Esophagus (tissue), 2 donors: ENCODE measurements at regions not wholly inside any gene's neighbourhood (a gene's known extent, or its start where the extent isn't known, plus 50 kb on each side); places are given as distances from the start of the nearest gene placed in this dataset.
"Not testable (repeated sequence)": the region's sequence is repeated elsewhere in the genome, so short reads cannot be mapped to it uniquely, and the experiment has no call there.

ENCODE experiments used
- H3K27ac ChIP-seq, 2 donors: one replicate each; pipeline ENCODE4 v1.5.1; 2013; ENCODE audit warnings: low read depth in 2 of 2, mild to moderate bottlenecking in 2 of 2, inconsistent platforms in 1 of 2, low read length in 1 of 2, moderate library complexity in 1 of 2
- H3K27me3 ChIP-seq, 2 donors: one replicate each; pipeline ENCODE4 v1.6.1; 2013; ENCODE audit warnings: low read length in 2 of 2, control low read depth in 1 of 2, mild to moderate bottlenecking in 1 of 2; ENCODE audit not compliant: insufficient read depth in 2 of 2, control insufficient read depth in 1 of 2
- H3K36me3 ChIP-seq, 2 donors: one replicate each; pipeline ENCODE4 v1.6.1; 2013; ENCODE audit warnings: low read length in 1 of 2; ENCODE audit not compliant: control insufficient read depth in 2 of 2, insufficient read depth in 2 of 2
- H3K4me1 ChIP-seq, 2 donors: one replicate each; pipeline ENCODE4 v1.6.1; 2013; ENCODE audit warnings: low read length in 1 of 2; ENCODE audit not compliant: control insufficient read depth in 2 of 2, insufficient read depth in 2 of 2
- H3K4me3 ChIP-seq, 2 donors: one replicate each; pipeline ENCODE4 v1.5.1; 2013; ENCODE audit warnings: low read length in 2 of 2, mild to moderate bottlenecking in 2 of 2, low read depth in 1 of 2, moderate library complexity in 1 of 2
- H3K9me3 ChIP-seq, 2 donors: one replicate each; pipeline ENCODE4 v1.6.1; 2013; ENCODE audit warnings: mild to moderate bottlenecking in 2 of 2, low read depth in 1 of 2, low read length in 1 of 2, moderate library complexity in 1 of 2; ENCODE audit not compliant: control insufficient read depth in 2 of 2, insufficient read depth in 1 of 2
- WGBS, 2 donors: extraction: QIAGEN DNeasy Blood & Tissue Kit; methylation state at CpG; one replicate each; pipeline ENCODE4 v1.1.7; 2013; 5-methylcytosine and 5-hydroxymethylcytosine counted together
- donor health status: healthy with polysubstance abuse.
- donor health status: Bipolar disorder and iron deficiency.

GRCh38 chr3:159253860-159254259 is 452.0 kb downstream of the MFSD1 start:
- Histone ChIP-seq H3K4me1 (no peaks in the 10 kb centered on the region), H3K27ac (no peak overlapping the region), H3K27me3 (no peaks in the 10 kb centered on the region), H3K4me3 (no peak overlapping the region), H3K9me3 (no peaks in the 10 kb centered on the region), H3K36me3 (no peaks in the 10 kb centered on the region)
- 57 to 66% methylated on average over 1 of the region's 1 CpG for WGBS, 2 donors

GRCh38 chr3:159257954-159258353 is 456.1 kb downstream of the MFSD1 start:
- WGBS, 2 donors: 82 to 83% methylated on average over 4 of the region's 4 CpGs
- Histone ChIP-seq H3K27me3 (no peaks in the 10 kb centered on the region), H3K4me1 (no peaks in the 10 kb centered on the region), H3K36me3 (no peaks in the 10 kb centered on the region), H3K27ac (no peak overlapping the region), H3K9me3 (no peaks in the 10 kb centered on the region), H3K4me3 (no peak overlapping the region)

GRCh38 chr3:159258934-159259333 is 457.1 kb downstream of the MFSD1 start:
- no peaks in the 10 kb centered on the region for H3K9me3 ChIP-seq
- no peaks in the 10 kb centered on the region for H3K36me3 ChIP-seq
- WGBS, 2 donors: 45 to 65% methylated on average over 2 of the region's 2 CpGs

GRCh38 chr3:159260049-159260662 is 458.3 kb downstream of the MFSD1 start:
- no peaks in the 10 kb centered on the region for H3K4me1 ChIP-seq
- no peak overlapping the region for H3K27ac ChIP-seq
- 23 to 30% methylated on average over 5 of the region's 5 CpGs for WGBS, 2 donors
- no peak overlapping the region for H3K4me3 ChIP-seq
- H3K27me3 ChIP-seq: no peaks in the 10 kb centered on the region
- H3K36me3 ChIP-seq: no peaks in the 10 kb centered on the region
- H3K9me3 ChIP-seq: no peaks in the 10 kb centered on the region

More at GRCh38 chr3:159258934-159259333, 457.1 kb downstream of the MFSD1 start:
- H3K27me3 ChIP-seq: no peaks in the 10 kb centered on the region
- H3K4me3 ChIP-seq: no peak overlapping the region
- H3K27ac ChIP-seq: no peak overlapping the region
- H3K4me1 ChIP-seq: no peaks in the 10 kb centered on the region

GRCh38 chr3:159261333-159261732 is 459.5 kb downstream of the MFSD1 start:
- 53 to 63% methylated on average over 4 of the region's 4 CpGs for WGBS, 2 donors

GRCh38 chr3:159263750-159264553 is 462.1 kb downstream of the MFSD1 start:
- no peak overlapping the region for H3K4me3 ChIP-seq
- H3K27me3 ChIP-seq: no peaks in the 10 kb centered on the region
- no peaks in the 10 kb centered on the region for H3K9me3 ChIP-seq
- no peaks in the 10 kb centered on the region for H3K36me3 ChIP-seq
- WGBS, 2 donors: 26 to 36% methylated on average over 6 of the region's 6 CpGs
- no peak overlapping the region for H3K27ac ChIP-seq
- H3K4me1 ChIP-seq: no peaks in the 10 kb centered on the region

More at GRCh38 chr3:159261333-159261732, 459.5 kb downstream of the MFSD1 start:
- H3K27me3 ChIP-seq, H3K27ac ChIP-seq, H3K4me1 ChIP-seq, H3K4me3 ChIP-seq, H3K36me3 ChIP-seq, H3K9me3 ChIP-seq: not testable (repeated sequence)

GRCh38 chr3:159265705-159266104 is 463.9 kb downstream of the MFSD1 start:
- H3K4me1 ChIP-seq: no peaks in the 10 kb centered on the region
- no peaks in the 10 kb centered on the region for H3K9me3 ChIP-seq
- H3K4me3 ChIP-seq: no peak overlapping the region
- no peaks in the 10 kb centered on the region for H3K36me3 ChIP-seq
- no peaks in the 10 kb centered on the region for H3K27me3 ChIP-seq
- H3K27ac ChIP-seq: no peak overlapping the region
- 52 to 62% methylated on average over 2 of the region's 2 CpGs for WGBS, 2 donors

- H3K4me1 ChIP-seq: no peaks in the 10 kb centered on the region
- H3K36me3 ChIP-seq: no peaks in the 10 kb centered on the region
- WGBS, 2 donors: 68 to 76% methylated on average over 6 of the region's 6 CpGs
- no peak overlapping the region for H3K4me3 ChIP-seq
- H3K9me3 ChIP-seq: no peaks in the 10 kb centered on the region
- no peak overlapping the region for H3K27ac ChIP-seq
- no peaks in the 10 kb centered on the region for H3K27me3 ChIP-seq
Observed at GRCh38 chr3:159266779-159267178, 464.9 kb downstream of the MFSD1 start.

GRCh38 chr3:159271799-159272512 is 470.1 kb downstream of the MFSD1 start:
- Histone ChIP-seq H3K36me3 (no peaks in the 10 kb centered on the region), H3K9me3 (no peaks in the 10 kb centered on the region), H3K4me3 (no peak overlapping the region), H3K27me3 (no peaks in the 10 kb centered on the region), H3K4me1 (no peaks in the 10 kb centered on the region), H3K27ac (no peak overlapping the region)
- WGBS, 2 donors: 90 to 95% methylated on average over 2 of the region's 2 CpGs
